Fibroblast of villous mesenchyme (primary cell): ENCODE measurements at regions not wholly inside any gene's neighbourhood (a gene's known extent, or its start where the extent isn't known, plus 50 kb on each side); places are given as distances from the start of the nearest gene placed in this dataset.

Source experiments
- DNase-seq: peaks from one replicate; pipeline ENCODE4 v3.0.0-alpha.2; 2010; ENCODE audit warnings: low read depth
- H3K4me3 ChIP-seq: 2 replicates; pipeline ENCODE4 v1.5.1; 2011; ENCODE audit warnings: low read depth, mild to moderate bottlenecking, low read length
- CTCF ChIP-seq: IDR thresholded peaks from 2 replicates; pipeline ENCODE4 v1.5.1; 2012; ENCODE audit warnings: low read depth, mild to moderate bottlenecking, low read length; ENCODE audit not compliant: insufficient read depth

GRCh38 chr18:43870626-43871025, 593.3 kb upstream of the SYT4 start:
- TF ChIP-seq CTCF, result no peak
- peak; percentile 44 for DNase-seq
- H3K4me3 ChIP-seq, result no peak overlapping the region

GRCh38 chr18:43875511-43875910, 598.2 kb upstream of the SYT4 start:
- peak; percentile 59 for DNase-seq
- H3K4me3 ChIP-seq, result no peak overlapping the region
- no peak for TF ChIP-seq CTCF

- no peak overlapping the region for H3K4me3 ChIP-seq
- no peak for TF ChIP-seq CTCF
- peak; percentile 12 for DNase-seq
These were observed 599.0 kb upstream of the SYT4 start for GRCh38 chr18:43876286-43876685.

GRCh38 chr18:43876748-43877147, 599.5 kb upstream of the SYT4 start:
- TF ChIP-seq CTCF, result no peak
- peak; percentile 30 for DNase-seq
- H3K4me3 ChIP-seq, result no peak overlapping the region

- no peak for TF ChIP-seq CTCF
- no peak for DNase-seq
- no peak overlapping the region for H3K4me3 ChIP-seq
These were observed 600.5 kb upstream of the SYT4 start for GRCh38 chr18:43877616-43878321.

GRCh38 chr18:43879415-43879814, 602.1 kb upstream of the SYT4 start:
- no peak overlapping the region for H3K4me3 ChIP-seq
- no peak for TF ChIP-seq CTCF
- no peak for DNase-seq
